PC-3 (cell line): ENCODE measurements at regions not wholly inside any gene's neighbourhood (a gene's known extent, or its start where the extent isn't known, plus 50 kb on each side); places are given as distances from the start of the nearest gene placed in this dataset.

Source experiments
- CTCF ChIP-seq: fragments of 300-600 bp; sonication (generic); conservative IDR thresholded peaks from 2 replicates; pipeline ENCODE4 v1.5.1; 2017; ENCODE audit warnings: antibody characterized with exemption, low read depth, mild to moderate bottlenecking, low read length
- EZH2 ChIP-seq: fragments of 300-600 bp; sonication (generic); IDR thresholded peaks from one replicate; pipeline ENCODE4 v1.6.1; 2017; ENCODE audit warnings: antibody characterized with exemption, mild to moderate bottlenecking, low read length; ENCODE audit not compliant: unreplicated experiment

GRCh38 chr13:31867709-31868108 lies 128.4 kb downstream of the RXFP2 start:
- TF ChIP-seq CTCF (no peak), EZH2 (no peak)
